Esophagus muscularis mucosa (tissue), 4 donors: ENCODE measurements at regions not wholly inside any gene's neighbourhood (a gene's known extent, or its start where the extent isn't known, plus 50 kb on each side); places are given as distances from the start of the nearest gene placed in this dataset.

ENCODE experiments used
- DNase-seq: peaks from one replicate; pipeline ENCODE4 v3.0.0-alpha.2; 2017; ENCODE audit errors: extremely low spot score
- H3K27ac ChIP-seq, 4 donors: fragments of 200-600 bp; sonication (generic); replicated peaks in 1 of 4; 1 replicate in 3 of 4; 2 replicates in 1 of 4; pipeline ENCODE4 v1.5.1; 2016 to 2019; ENCODE audit warnings: mild to moderate bottlenecking in 1 of 4
- H3K27me3 ChIP-seq, 4 donors: fragments of 200-600 bp; sonication (generic); one replicate each; pipeline versions ENCODE4 v1.5.1 to v1.6.0; 2016 to 2019
- H3K36me3 ChIP-seq, 4 donors: fragments of 200-600 bp; sonication (generic); one replicate each; pipeline ENCODE4 v1.5.1; 2016 to 2019
- H3K4me1 ChIP-seq, 4 donors: fragments of 200-600 bp; sonication (generic); one replicate each; pipeline ENCODE4 v1.5.1; 2016 to 2019
- H3K4me3 ChIP-seq, 4 donors: fragments of 200-600 bp; sonication (generic); 1 replicate in 2 of 4; 2 replicates in 2 of 4; pipeline ENCODE4 v1.5.1; 2016 to 2019; ENCODE audit warnings: mild to moderate bottlenecking in 4 of 4, moderate library complexity in 1 of 4
- H3K9me3 ChIP-seq, 4 donors: fragments of 200-600 bp; sonication (generic); 1 replicate in 3 of 4; 2 replicates in 1 of 4; pipeline ENCODE4 v1.5.1; 2016 to 2019
- EP300 ChIP-seq: sonication (generic); formaldehyde crosslinking; IDR thresholded peaks from one replicate; pipeline ENCODE4 v1.6.1; 2017; ENCODE audit warnings: antibody characterized with exemption
- POLR2A ChIP-seq: fragments of 450-650 bp; IDR thresholded peaks from one replicate; pipeline ENCODE4 v1.6.1; 2017; ENCODE audit warnings: antibody characterized with exemption, moderate library complexity, mild to moderate bottlenecking, low read depth
- POLR2AphosphoS5 ChIP-seq, 2 donors: sonication (generic); formaldehyde crosslinking; IDR thresholded peaks; one replicate each; pipeline ENCODE4 v1.6.1; 2017; ENCODE audit warnings: antibody characterized with exemption in 2 of 2
- WGBS: methylation state at CpG from one replicate; pipeline ENCODE4 v1.1.5; 2018; 5-methylcytosine and 5-hydroxymethylcytosine counted together
- intact Hi-C: fragments of 100-400 bp; cut with DNase I; formaldehyde crosslinking; loops from one replicate; pipeline ENCODE4 v1.15.1; 2023
- TF ChIP-seq, protein P1 (sequence below), 3 experiments: fragments of 200-600 bp in 2 of 3; fragments of 450-650 bp in 1 of 3; sonication (generic) in 2 of 3; IDR thresholded peaks; one replicate each; pipeline ENCODE4 v1.5.1; 2017 to 2019; ENCODE audit warnings: antibody characterized with exemption in 3 of 3, mild to moderate bottlenecking in 2 of 3, moderate library complexity in 1 of 3

GRCh38 chr11:112874980-112875379 is 86.2 kb upstream of the NCAM1 start:
- Histone ChIP-seq H3K4me1 (no peaks in the 10 kb centered on the region), H3K9me3 (no peaks in the 10 kb centered on the region)
- no peak for TF ChIP-seq POLR2A
- TF ChIP-seq, protein P1, sequence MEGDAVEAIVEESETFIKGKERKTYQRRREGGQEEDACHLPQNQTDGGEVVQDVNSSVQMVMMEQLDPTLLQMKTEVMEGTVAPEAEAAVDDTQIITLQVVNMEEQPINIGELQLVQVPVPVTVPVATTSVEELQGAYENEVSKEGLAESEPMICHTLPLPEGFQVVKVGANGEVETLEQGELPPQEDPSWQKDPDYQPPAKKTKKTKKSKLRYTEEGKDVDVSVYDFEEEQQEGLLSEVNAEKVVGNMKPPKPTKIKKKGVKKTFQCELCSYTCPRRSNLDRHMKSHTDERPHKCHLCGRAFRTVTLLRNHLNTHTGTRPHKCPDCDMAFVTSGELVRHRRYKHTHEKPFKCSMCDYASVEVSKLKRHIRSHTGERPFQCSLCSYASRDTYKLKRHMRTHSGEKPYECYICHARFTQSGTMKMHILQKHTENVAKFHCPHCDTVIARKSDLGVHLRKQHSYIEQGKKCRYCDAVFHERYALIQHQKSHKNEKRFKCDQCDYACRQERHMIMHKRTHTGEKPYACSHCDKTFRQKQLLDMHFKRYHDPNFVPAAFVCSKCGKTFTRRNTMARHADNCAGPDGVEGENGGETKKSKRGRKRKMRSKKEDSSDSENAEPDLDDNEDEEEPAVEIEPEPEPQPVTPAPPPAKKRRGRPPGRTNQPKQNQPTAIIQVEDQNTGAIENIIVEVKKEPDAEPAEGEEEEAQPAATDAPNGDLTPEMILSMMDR (IDR thresholded peaks at IDR 0.05) = no peak
- no peak for TF ChIP-seq EP300
- TF ChIP-seq POLR2AphosphoS5 (IDR thresholded peaks at IDR 0.05) = no peak

DNA sequence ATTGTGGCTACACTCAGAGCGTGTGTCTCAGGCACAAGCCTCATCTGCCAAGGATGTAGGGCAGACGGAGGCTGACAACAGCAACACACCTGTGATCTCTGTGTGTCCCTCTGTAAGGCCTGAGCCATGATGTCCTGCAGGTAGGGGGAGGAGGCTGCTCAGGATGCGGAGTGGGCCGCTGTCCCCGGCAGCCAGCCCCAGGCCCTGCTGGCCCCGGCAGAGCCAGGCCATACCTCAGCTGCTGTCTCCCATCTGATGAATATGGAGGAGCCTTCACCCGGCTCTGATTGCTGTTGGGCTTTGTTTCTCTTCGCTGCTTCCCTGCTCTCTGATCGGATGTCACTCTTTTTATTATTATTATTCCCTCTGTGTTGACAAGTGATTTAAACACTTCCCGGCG is 83.6 kb upstream of the NCAM1 start:
- TF ChIP-seq, protein P1 (IDR thresholded peaks at IDR 0.05) = no peak
- no peak for TF ChIP-seq POLR2A
- no peak for TF ChIP-seq POLR2AphosphoS5 (IDR thresholded peaks at IDR 0.05)
- no peak for TF ChIP-seq EP300
- Histone ChIP-seq H3K27me3 (no peaks in the 10 kb centered on the region), H3K9me3 (no peaks in the 10 kb centered on the region), H3K4me3 (no peak overlapping the region), H3K36me3 (no peaks in the 10 kb centered on the region), H3K27ac (no peak overlapping the region), H3K4me1 (peaks cover 3 to 10% (median 8%) of the 10 kb centered on the region in 4 donors)
- no peak for DNase-seq
- intact Hi-C loops = no loop called here
- WGBS = 62% methylated on average over 9 of the region's 11 CpGs

More at GRCh38 chr11:112874980-112875379, 86.2 kb upstream of the NCAM1 start:
- Histone ChIP-seq H3K4me3 (no peak overlapping the region), H3K27me3 (no peaks in the 10 kb centered on the region), H3K27ac (no peak overlapping the region), H3K36me3 (no peaks in the 10 kb centered on the region)
- intact Hi-C loops = no loop called here
- 83% methylated on average over 3 of the region's 3 CpGs for WGBS
- no peak for DNase-seq

DNA sequence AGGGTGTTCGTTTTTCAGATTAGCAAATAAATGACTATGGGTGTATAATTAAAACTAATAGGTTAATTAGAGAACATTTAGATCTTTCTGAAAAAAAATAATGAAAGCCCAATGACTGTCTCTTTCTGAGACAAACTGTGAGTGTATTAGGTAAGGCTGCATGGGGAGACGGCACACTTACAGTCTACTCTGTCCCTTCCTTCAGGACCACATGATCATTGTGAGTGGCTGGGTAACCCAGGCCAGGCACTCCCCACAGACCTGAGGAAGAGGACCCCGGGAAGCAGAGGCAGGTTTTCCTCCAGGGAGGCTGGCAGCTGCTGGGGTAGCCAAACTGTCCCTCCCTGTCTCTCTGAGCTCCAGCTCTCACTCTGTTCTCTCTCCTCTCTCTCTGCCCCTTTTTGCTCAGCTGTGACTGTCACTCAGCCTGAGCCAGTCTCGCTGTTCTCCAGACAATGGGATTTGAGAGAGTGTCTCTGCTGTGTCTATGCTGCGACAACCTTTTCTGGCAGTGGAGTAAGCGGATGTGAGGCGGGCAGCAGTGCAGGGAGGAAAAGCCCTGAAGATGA is 83.1 kb upstream of the NCAM1 start:
- WGBS = 79% methylated on average over 7 of the region's 7 CpGs
- intact Hi-C loops = no loop called here
- DNase-seq = no peak
- Histone ChIP-seq H3K27ac (no peak overlapping the region), H3K9me3 (no peaks in the 10 kb centered on the region), H3K36me3 (no peaks in the 10 kb centered on the region), H3K4me1 (peaks cover 4 to 10% (median 8%) of the 10 kb centered on the region in 4 donors), H3K4me3 (no peak overlapping the region), H3K27me3 (no peaks in the 10 kb centered on the region)
- TF ChIP-seq EP300 (no peak), POLR2AphosphoS5 (IDR thresholded peaks at IDR 0.05) (no peak), POLR2A (no peak)
- TF ChIP-seq, protein P1 (IDR thresholded peaks at IDR 0.05) = no peak

DNA sequence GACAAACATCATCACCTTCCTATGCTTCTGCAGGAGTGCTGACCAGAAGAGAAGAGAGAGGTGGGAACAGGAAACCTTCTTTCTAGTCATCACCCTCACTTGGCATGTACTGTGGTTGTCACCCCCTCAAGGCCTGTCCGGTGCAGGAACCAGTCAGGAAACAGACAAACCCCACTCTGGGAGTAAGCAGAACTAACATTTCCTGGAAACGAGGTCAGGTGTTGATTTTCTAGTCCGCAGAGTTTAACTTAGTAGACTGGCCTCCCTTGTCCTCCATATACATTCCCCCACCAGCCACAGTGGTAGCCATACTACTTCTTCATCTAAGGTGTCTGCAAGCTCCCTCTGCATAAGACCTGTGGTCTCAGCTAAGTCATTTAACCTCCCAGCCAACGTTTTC is 80.7 kb upstream of the NCAM1 start:
- 64% methylated on average over 4 of the region's 4 CpGs for WGBS
- Histone ChIP-seq H3K4me1 (peaks cover 4 to 10% (median 8%) of the 10 kb centered on the region in 4 donors), H3K27me3 (no peaks in the 10 kb centered on the region), H3K9me3 (no peaks in the 10 kb centered on the region), H3K4me3 (no peak overlapping the region), H3K36me3 (no peaks in the 10 kb centered on the region), H3K27ac (no peak overlapping the region)
- intact Hi-C loops = no loop called here
- DNase-seq = no peak
- TF ChIP-seq POLR2AphosphoS5 (IDR thresholded peaks at IDR 0.05) = no peak
- TF ChIP-seq, protein P1 (IDR thresholded peaks at IDR 0.05) = no peak
- no peak for TF ChIP-seq POLR2A
- no peak for TF ChIP-seq EP300

DNA sequence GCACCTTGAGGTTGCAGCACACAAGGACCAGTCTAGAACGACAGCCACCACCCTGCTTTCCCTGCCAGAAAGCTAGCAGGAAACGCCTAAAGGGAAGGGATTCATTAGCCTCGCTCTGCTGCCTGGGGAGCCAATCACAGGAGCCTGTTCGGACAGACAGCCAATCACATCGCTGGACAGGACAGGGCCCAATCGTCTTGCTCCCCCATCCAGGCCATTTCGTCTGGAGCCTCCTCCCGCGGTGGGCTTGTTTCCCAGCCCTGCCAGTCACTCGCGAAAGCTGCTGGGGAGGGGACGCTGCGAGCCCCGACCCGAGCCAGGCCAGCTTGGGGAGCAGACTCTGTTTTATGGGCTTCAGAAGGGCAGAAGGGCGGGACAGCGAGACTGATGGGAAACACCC is 79.8 kb upstream of the NCAM1 start:
- peak overlapping the region; percentile 35 to 55 (median 52) for H3K4me3 ChIP-seq
- intact Hi-C loops = no loop called here

More for the DNA sequence above, 79.8 kb upstream of the NCAM1 start:
- DNase-seq = no peak
- 10% methylated on average over 9 of the region's 17 CpGs for WGBS
- Histone ChIP-seq H3K27ac (peak overlapping the region in 3 of 4 donors; percentile 31 to 58 (median 37)), H3K36me3 (no peaks in the 10 kb centered on the region), H3K27me3 (no peaks in the 10 kb centered on the region), H3K4me1 (peaks cover 4 to 10% (median 8%) of the 10 kb centered on the region in 4 donors), H3K9me3 (no peaks in the 10 kb centered on the region)
- peak; percentile 42 to 52 for TF ChIP-seq POLR2AphosphoS5 (IDR thresholded peaks at IDR 0.05)
- TF ChIP-seq EP300 = no peak
